Thyroid gland (tissue), 4 donors: ENCODE measurements at regions not wholly inside any gene's neighbourhood (a gene's known extent, or its start where the extent isn't known, plus 50 kb on each side); places are given as distances from the start of the nearest gene placed in this dataset.

Experiments
- CTCF ChIP-seq, 6 experiments: fragments of 200-600 bp in 3 of 6; fragments of 450-650 bp in 3 of 6; sonication (generic) in 3 of 6; IDR thresholded peaks; one replicate each; pipeline ENCODE4 v1.5.1; 2016 to 2019; ENCODE audit warnings: antibody characterized with exemption in 6 of 6, mild to moderate bottlenecking in 2 of 6, inconsistent platforms in 1 of 6, moderate library complexity in 1 of 6
- POLR2A ChIP-seq, 2 donors: fragments of 450-650 bp; IDR thresholded peaks; one replicate each; pipeline ENCODE4 v1.6.1; 2017; ENCODE audit warnings: antibody characterized with exemption in 2 of 2, mild to moderate bottlenecking in 2 of 2, moderate library complexity in 1 of 2

- TF ChIP-seq CTCF (IDR thresholded peaks at IDR 0.05) (no peak), POLR2A (IDR thresholded peaks at IDR 0.05) (no peak)
These were observed 506.7 kb downstream of the KCTD12 start for GRCh38 chr13:76379341-76380105.
